HG03460 (cell line): ENCODE measurements at regions not wholly inside any gene's neighbourhood (a gene's known extent, or its start where the extent isn't known, plus 50 kb on each side); places are given as distances from the start of the nearest gene placed in this dataset.
A peak's percentile ranks its signal among the peaks of the same experiment; 100 is the strongest.
"Not testable (repeated sequence)": the region's sequence is repeated elsewhere in the genome, so short reads cannot be mapped to it uniquely, and the experiment has no call there.

ENCODE experiments used
- ATAC-seq: cut with Tn5 transposase; IDR thresholded peaks from one replicate; pipeline ENCODE4 v1.9.1; 2021; ENCODE audit not compliant: unreplicated experiment

DNA sequence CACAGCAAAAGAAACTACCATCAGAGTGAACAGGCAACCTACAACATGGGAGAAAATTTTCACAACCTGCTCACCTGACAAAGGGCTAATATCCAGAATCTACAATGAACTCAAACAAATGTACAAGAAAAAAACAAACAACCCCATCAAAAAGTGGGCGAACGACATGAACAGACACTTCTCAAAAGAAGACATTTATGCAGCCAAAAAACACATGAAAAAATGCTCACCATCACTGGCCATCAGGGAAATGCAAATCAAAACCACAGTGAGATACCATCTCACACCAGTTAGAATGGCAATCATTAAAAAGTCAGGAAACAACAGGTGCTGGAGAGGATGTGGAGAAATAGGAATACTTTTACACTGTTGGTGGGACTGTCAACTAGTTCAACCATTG is 207.8 kb downstream of the USP6NL start:
- ATAC-seq: not testable (repeated sequence)

DNA sequence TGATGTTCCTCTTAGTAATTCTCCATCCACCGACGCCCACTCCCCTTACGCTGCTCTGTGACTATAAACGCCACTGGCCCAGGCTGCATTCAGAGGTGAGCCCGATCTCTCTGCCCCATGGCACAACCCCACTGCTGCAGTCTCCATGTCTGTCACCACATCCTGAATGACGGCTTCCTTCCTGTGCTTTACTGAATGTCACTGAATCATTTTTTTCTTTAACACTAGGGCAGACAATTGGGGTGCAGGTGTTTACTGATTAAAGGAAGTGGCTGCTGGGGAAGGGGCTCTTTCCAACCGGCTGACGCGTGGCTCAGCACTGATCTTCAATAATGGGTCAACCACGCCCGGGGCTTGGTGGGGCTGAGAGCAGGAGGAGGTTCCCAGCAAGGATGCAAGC is 208.3 kb downstream of the USP6NL start:
- ATAC-seq: peak; percentile 88

DNA sequence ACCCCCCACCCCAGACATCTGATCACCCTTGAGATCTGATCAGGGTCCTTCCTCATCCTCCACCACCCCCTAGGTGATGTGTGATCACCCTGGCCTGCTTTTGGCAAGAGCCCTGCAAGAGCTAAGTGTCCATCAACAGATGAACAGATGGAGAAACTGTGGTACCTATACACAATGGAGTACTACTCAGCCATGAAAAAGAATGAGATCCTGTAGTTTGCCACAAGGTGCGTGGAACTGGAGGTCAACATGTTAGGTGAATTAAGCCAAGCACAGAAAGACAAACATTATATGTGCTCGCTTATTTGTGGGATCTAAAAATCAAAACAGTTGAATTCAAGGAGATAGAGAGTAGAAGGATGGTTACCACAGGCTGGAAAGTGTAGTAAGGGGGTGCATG is 209.1 kb downstream of the USP6NL start:
- no peak for ATAC-seq

- no peak for ATAC-seq
These were observed 209.9 kb downstream of the USP6NL start for GRCh38 chr10:11401264-11402235.

GRCh38 chr10:11397980-11398580 is 213.4 kb downstream of the USP6NL start:
- no peak for ATAC-seq

DNA sequence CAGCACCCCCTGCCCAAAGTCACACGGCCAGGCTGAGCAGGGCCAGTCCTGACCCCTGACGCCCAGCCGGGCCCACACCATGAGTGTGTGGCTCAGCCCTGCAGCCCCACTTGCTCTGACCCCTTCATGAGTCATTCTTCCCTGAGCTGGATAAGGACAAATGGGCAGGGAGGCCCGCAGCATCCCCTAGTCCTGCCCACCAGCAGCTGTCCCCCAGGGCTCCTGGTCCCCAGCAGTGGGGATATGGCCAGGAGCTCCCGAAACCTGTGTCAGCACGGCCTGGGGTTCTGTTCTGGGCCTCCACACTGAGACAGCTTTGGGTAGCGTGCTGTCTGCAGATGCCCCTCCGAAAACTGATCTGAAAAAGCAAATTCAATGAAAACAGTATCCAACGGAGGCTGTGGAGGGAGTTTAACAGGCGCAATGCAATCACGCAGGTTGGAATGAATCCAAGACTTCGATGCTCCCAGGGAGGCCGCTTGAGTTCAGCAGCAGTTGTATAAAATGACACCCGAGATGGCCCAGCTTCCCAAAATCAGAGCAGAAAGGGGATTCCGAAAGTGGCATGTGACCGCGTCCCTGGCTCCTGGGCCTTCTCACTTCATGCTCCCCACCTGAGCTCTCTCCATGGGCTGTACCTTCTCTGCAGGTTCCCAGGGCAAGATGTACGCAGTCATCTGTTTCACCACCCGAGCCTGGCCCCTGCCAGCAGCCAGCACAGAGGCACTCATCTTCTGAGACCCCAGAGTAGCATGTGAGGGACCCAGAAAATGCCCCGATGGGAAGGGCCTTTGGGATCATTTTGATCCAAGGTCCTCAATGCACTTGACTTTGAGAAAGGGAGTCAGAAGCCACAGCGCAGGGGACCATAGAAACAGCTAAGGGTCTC is 214.1 kb downstream of the USP6NL start:
- no peak for ATAC-seq

- ATAC-seq: no peak
These were observed 215.0 kb downstream of the USP6NL start for GRCh38 chr10:11396311-11396955.

DNA sequence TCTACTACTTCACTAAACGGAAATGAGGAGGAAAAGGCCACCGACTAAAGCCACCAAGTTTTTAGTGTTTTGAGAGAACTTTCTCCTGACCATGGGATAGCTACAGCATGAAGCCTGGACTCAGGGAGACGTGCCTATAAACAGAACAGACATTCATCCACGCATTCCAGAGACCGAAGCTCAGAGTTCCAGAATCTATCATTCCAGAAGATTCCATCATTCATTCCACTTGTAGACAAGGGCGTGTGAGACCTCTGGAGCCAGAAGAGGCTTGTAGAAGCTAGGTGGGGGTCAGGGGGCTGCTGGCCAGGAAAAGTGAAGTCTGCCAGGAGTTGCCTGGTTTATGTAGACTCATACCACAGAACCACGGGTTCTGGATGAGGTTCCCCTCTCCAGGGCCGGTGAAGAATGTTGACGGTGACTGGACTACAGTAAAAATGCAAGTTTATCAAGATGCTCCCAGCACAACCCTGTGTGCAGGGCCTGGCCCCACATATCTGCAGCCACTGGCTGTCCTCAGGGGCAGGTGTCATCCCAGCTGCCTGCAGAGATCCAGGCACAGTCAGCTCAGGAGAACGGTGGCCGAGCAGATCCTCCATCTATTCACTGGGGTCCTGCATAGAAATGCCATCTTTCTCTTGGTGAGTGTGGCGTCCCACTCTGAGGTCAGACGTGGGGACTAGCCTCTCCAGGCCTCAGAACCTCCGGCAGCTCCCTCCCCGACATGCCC is 215.7 kb downstream of the USP6NL start:
- no peak for ATAC-seq

DNA sequence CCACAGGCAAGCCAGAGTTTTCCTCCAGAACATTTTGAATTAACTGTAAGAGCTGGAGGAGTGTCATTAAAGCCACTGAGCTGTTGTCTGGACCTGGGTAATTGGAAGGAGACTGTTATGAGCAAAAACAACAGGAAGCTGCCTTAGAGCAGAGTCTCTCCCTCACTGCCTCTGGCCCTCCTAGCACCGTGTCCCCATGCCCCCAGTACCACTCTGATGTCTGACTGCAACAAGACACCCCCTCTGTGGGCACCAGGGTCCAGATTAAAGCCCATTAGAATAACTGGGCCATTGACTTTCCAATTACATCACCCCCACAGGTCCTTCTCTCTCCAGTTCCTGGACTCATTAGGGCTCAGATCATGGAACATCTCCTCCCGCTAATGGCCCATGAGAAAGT is 216.3 kb downstream of the USP6NL start:
- no peak for ATAC-seq

DNA sequence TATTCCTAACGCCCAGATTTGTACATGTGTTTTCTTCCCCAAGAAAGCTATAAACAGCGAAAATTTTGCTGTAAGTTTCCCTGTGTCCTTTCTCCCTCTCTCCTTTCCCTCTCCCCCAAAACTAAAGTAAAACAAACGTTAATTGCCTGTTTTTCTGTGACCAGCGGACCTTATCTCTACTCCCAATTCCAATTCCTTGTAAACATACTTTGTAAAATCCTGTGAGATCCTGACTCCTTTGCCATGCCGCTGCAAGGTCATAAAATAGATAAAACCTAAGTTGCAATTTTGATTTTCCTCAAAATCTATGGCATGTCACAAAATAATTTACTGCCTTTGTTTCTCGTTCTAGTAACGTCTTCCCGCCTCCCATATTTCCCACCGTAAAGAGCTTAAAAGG is 217.6 kb downstream of the USP6NL start:
- no peak for ATAC-seq

DNA sequence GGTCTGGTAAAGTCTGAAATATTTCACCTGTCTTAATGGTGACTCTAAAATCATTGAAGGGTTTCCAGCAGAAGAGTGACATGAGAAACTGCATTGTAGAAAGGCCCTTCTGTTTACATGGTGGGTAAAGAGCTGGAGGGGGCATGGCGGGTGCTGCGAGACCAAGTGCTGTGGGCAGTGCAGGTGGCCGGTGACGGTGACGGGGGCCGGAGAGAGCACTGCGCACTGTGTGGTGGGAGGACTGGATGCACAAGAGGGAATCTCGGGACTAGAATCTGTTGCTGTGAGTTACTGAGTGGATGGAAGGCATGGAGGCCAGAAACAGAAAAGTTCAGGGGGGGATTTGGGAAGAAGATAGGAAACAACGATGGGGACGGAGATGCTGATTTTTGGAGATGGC is 218.7 kb downstream of the USP6NL start:
- no peak for ATAC-seq

DNA sequence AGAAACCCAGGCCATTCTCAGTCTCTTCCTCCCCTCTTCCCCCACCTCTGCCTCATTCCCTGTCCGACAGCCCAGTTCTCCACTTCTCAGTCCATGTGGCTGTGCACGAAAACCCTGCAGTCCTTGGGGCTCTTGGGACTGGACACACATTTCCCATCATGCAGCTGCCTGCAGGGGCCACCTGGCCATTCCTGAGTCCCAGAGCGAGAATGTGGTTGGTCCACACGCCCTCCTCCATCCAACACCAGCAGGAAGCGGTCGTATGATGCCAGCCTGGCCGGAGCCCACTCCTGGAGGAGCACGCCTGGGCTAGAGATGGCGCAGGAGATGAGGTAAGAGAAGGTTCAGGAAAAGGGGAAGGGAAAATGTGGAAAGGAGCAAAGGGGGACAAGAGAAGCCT is 222.5 kb downstream of the USP6NL start:
- ATAC-seq: no peak

DNA sequence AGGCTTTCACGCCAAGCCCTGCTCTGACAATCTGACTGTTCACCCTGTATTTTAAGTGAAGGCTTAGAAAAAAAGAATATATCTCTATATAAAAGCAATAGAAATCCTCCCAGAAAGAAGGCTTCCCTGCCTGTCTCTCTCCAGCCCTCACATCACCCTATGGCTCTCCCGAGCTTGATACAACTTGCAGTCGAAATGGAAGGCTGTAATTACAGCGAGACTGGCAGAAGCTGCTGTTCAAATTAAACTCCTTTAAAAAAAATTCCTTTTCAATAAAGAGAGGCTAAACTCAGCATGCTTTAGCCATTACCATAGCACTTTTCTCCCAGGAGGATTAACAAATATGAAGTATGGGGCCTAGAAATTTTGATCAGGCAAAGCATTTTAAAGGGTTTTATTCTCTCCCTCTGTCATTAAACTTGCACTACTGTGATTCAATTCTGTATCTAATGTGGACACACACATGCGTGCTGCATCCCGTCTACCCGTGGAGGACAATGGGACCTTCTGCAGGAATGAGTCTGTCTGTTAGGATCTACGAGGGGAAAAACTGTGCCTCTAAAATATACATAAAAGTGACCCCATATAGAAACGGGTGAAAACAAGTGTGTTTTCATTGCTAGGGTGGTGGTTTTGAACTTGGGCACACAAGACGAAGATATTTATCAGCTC is 223.8 kb downstream of the USP6NL start:
- ATAC-seq: no peak

DNA sequence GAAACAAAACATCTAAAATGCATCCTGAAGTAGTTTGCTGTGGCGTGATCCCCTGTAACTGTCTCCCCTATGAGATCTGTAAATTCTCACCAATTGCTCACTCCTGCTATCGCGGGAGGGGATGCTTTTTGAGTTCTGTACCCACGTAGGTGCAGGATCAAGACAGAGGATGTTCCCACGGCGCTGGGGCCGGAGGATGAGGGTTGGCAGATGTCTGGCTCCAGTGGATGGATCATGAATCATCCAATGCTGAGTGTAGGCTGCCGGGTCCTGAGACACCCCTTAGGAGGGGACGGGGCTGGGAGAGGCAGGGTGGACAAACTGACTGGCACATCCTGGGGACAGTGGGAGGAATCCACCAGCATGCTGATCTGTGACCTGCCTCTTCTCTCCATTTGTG is 224.4 kb downstream of the USP6NL start:
- ATAC-seq: no peak
